NCI-H1105 treated with DMSO at 0.1 percent for 48 hours (cell line): ENCODE measurements at regions not wholly inside any gene's neighbourhood (a gene's known extent, or its start where the extent isn't known, plus 50 kb on each side); places are given as distances from the start of the nearest gene placed in this dataset.

Source experiments
- DNase-seq: peaks from one replicate; lab custom pipeline; 2025; lab: John Stamatoyannopoulos, UW

DNA sequence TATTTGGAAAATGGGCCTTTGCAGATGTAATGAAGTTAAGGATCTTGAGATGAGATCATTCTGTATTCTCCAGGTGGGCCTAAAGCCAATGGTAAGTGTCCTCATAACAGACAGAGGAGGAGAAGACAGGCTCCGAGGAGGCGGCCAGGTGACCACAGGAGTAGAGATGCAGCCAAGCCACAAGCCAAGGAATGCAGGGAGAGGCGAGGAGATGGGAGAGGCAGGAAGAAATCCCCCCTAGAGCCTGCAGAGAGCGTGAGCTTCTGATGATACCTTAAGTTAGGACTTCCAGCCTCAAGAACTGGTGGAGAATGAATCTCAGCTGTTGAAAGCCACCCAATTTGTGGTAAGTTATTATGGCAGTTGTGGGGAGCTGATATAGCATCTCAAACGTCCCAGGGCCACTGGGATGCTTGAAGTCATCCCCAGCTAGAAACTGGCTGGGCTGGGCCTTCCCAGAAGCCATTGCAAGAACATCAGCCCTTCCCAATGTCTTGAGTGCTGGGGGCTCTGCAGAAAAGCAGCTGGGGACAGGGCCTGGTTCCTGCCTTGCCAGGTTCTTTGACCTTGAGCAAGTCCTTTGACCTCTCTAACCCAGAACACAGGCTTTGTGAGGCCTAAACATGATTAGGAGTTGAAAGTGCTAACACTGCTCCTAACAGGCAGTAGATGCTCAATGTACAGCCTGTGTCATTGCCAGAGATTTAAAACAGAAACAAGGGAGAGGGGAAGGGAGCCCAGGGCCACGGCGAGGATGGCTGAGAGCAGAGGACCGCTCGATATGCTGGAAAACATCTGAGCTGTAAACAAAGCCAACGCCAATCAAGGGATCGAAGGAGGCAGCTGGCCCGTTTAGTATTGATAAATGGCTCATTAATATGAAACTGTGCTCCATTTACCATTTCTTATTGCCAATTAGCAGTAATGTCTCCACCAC is 632.3 kb downstream of the TBC1D22A start:
- DNase-seq, result no peak

DNA sequence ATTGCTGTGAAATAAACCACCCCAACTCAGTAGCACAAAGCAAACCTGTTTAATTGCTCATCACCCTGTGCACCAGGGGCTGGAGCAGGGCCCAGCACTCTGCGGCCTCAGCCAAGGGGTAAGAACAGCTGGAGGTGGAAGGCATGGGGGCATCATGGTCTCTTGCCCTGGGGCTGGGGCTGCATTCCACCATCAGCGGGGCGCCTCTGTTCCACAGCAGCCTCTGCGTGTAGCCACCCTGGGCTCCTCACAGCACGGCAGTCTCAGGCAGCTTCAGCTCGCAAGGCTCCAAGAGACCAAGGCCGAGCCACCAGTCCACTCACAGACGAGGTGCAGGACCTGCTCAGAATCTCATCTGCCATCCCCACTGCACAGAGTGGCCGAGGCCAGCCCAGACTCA is 630.7 kb downstream of the TBC1D22A start:
- DNase-seq, result no peak

DNA sequence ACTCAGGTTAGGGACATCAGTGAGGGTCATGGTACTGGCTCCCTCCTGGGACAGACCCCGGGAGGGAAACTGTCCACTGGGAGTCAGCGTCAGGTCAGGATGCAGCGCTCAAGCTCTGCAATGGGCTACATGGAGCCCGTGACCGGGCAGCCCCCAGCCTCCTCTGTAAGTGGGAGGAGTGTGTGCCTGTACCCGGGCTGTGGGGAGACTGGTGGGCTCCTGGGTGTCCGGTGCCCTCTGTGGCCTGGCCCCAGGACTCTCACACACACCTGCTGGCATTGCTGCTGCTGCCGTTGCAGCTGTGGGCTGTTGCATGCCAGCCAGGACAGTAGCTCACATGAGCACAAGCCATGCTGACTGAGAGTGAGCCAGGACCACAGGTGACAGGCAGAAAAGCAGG is 630.3 kb downstream of the TBC1D22A start:
- DNase-seq, result no peak

DNA sequence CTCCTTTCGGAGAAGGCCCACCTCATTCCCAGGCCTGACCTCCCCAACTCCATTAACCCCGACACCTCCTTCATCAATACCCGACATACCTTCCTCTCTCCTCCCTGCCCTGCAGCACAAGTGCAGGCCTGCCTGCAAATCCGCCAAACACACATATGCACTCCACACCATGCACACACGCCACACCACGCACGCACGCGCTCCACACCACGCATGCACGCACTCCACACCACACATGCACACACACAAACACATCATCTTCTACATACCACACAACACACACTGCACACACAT is 629.6 kb downstream of the TBC1D22A start:
- no peak for DNase-seq

DNA sequence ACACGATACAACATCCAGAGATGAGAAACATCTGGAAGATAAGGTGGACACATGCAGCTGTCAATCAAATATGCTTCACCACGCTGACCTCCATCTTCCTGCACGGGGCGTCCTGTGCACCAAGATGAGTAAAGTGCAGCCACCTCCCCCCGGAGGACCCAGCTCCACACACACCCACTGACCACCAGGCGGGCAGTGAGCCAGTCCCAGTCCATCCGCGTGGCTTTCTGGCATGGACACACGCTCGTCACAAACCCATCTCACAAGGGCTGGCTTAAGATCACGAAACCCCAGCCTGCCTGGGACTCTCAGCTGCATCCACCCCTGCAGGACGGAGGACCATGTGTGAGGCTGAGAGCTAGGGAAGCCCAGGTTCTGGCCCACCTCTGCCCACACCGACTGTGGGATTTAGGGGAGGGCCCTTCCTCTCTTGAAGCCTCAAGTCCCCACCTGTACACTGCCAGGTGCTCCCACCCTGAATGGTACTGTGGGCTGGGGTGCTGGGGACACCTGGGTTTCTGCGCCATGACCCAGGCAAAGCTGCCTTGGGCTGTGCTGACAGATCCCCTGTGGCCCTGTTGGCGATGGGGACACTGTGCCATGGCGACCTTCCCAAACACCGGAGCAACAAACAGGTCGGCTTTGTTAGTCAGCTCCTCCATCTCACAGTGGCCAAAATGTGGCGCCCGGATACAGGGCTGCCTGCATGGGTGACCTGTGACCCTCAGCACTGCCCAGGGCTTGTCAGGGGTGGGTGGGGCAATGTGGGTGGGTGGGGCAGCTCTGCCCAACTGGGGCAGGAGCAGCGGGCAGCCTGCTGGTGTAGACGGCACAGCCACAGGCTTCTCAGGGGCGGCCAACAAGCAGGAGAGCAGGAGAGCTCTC is 629.0 kb downstream of the TBC1D22A start:
- no peak for DNase-seq

DNA sequence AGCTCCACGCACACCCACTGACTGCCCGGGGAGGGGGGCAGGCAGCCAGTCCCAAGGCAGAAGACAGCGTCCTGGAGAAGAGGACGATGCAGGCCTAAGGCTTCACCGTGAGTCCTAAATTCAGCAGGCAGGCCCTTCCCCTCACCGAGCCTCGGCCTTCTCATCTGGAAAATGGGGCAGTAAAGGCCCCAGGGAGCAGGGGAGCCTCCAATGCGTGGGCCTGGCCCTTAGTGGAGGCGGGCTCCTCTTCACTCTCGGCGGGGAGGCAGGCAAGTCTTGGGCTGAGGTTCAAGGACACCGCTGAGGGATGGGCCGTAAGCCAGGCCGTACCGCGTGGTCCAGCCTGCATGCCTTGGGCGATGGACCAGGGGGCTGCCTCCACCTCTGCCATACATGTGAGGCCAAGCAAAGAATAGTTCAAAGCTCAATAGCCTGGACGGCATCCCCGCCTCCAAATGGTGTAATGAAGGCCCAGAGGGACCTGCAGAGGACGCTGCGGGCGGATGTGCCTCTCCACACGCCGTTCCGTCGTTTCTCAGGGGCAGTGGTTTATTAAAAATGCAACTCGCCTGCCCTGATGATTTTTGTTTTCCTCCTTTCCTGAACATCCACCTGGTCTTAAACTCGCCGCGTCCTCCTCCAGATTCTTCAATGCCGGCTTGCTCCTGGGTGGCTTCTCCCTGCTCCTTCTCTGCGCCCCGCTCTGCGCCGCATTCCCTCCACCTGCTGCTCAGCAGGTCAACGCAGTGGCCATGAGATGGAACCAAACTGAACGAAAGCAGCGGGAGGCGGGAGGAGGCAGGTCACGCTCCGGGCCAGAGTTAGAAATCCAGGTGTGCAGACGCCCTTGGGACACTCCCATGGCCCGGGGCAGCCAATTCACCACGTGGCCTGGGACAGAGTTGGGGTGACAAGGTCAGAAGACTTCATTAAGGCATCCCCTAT is 627.8 kb downstream of the TBC1D22A start:
- DNase-seq, result no peak

DNA sequence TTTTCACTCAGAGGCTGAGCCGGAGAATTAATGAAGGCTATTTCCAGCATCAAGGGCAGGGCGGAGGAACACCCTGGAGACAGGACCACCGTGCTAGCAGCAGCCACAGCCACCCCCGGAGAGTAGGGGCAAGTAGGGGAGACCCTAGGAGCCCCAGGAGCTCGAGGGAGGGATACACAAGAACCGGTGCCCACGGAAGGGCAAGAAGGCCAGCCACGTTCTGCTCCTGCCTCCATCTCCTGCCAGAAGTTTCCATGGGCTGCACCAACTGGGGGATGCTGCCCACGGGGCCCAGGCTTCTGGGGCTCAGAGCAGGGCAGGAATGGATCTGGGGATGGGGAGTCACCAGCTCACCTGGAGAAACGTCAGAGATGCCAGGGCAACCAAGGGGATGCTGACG is 626.8 kb downstream of the TBC1D22A start:
- no peak for DNase-seq

DNA sequence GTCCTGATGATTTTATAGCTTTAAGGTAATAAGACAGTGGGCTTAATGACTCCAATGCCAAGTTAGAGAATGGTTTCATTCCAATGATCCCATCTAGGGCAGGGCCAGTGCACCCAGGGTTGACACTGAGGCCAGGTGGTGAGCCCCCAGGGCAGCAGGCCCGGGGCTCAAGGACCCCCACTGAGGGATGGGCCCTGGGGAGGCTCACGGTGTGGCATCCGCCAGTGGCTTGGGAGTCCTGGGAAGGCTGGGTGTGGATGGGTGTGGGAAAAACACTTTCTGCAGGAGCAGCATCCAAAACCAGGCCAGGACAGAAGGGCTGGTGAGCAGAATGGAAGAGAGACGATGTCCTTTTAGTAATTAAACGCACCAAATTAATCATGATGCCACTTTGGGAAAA is 626.3 kb downstream of the TBC1D22A start:
- no peak for DNase-seq

DNA sequence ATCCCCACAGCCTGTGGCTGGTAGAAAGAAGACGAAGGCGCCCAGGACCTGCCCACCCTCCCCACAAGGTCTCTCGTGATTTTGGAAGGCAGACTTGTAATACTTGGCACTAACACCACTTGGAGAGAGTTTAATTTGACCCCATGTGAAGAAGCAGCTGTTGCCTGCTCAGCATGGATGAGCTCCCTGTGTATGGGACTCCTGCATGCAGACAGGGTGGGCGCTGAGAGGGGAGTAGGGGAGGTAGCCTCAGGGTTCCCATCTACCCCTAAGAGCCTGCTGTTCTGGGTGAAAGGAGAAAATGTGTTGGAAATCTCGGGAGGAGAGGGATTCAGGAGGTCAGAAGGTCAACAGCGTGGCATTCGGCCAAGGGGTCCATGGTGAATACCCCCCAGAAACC is 625.9 kb downstream of the TBC1D22A start:
- no peak for DNase-seq

DNA sequence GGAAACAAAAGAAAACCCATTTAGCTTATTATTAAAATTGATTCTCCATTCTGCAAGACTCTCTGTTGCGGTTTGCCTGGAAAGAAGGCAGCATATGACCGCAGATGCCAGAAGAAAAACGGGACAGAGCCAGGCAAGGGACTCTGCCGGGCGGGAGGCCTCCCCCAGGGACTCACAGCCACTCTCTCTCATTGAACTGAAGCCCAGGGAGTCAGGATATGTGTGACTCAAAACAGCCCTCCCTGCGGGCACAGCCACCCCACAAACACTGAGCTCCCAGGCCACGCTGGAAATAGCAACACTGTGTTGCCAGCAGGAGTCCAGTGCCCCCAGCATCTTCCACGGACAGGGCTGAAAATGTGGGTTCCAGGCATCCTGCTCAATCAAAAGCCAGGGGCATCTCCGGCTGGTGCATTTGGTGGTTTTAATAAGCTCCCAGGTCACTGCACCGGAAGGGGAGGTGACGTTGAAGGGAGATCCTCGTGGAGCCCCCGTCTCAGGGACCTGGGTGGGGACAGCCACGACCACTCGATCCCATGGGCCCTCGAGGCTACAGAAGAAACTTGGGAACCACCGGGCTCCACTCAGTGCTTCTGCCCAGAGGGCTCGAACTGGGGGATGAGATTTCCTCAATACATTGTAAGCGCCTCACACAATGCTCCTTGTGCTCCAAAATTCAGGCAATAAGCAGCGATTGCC is 624.5 kb downstream of the TBC1D22A start:
- no peak for DNase-seq

DNA sequence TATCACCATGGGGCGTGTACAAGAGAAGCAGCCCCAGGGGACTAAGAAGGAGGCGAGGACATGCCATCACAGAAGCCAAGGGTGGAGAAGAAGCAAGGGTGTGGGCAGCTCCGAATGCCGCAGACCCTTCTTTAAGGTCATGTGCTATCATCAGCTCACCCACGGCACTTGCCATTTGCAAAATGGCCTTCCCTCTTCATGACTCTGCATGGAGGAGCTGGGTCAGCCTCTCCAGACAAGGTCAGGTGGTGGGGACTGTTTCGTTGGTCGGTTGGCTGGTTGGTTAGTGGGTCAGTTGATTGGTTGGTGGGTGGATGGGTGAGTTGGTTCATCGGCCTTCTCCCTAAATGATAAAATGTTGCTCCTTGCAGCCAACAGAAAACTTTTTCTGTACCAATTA is 622.5 kb downstream of the TBC1D22A start:
- no peak for DNase-seq

DNA sequence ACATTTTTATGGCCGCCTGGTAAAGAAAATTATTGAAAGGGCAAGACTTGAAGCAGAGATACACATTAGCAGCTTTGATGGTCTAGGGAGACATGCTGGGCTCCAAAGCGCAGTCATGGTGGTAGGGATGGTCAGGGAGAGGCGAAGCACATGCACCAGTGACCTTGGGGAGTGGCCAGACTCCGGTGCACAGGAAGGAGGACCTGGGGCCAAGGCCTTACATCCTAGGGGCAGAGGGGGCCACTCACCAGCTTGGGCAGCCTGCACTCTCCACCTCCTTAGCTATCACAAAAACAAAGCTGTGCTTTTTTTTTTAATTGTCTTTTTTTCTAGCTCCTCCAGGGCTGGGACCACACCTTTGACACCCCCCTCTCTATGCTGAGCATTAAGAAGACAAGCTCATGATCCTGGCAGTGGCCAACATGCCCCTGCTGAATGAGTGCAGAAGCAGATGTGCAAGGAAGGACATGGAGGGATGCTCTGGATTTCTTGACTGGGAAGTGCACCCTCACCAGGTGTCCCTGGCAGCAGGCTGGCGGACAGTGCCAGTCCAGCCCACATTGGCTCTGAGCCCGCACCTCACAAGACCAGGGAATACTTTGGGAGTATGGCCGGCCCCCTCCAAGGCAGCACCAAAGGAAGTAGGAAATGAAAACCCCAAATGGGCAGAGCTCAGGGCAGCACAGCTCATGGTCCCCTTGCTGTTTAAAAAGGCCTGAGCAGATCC is 619.9 kb downstream of the TBC1D22A start:
- no peak for DNase-seq

DNA sequence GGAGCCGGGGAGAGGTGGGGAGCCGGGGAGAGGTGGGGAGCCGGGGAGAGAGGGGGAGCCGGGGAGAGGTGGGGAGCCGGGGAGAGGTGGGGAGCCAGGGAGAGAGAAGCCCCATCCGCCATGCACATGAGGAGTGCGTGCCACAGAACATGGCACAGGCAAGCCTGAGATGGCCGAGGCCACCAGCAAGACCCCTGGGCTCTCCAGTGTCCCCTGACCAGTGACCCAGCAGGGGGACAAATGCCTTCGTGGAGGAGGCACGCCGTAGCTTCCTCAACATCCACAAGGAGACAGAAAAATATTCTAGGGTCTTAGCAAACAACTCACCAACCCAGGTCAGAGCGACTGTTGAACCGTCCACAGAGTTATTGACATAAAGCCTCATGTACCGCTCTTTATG is 618.8 kb downstream of the TBC1D22A start:
- DNase-seq, result no peak

DNA sequence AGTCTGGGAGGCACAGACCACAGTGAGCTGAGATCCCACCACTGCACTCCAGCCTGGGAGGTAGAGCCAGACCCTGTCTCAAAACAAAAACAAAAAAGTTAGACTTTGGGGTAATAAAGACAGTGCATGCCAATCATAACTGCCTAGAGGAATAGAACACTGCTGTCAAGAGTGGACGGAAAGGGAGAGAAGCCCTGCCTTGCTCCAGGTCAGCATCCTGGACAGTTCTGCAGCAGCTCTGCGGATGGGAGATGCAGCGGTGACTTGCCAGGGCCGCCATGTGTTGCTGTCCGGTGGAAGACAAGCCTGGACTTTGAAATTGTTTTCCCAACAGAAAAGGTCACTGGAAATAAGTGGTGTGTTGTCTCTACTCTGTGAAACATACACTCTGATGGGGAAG is 618.2 kb downstream of the TBC1D22A start:
- no peak for DNase-seq

DNA sequence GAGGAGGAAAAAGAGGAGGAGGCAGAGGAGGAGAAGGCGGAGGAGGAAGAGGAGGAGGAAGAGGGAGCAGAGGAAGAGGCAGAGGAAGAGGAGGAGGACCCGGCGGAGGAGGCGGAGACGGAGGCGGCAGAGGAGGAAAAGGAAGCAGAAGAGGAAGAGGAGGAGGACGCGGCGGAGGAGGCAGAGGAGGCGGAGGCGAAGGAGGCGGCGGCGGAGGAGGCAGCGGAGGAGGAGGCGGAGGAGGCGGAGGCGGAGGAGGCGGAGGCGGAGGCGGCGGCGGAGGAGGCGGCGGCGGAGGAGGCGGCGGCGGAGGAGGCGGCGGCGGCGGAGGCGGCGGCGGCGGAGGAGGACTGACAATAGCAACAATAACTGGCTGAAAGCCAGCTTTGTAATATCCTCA is 616.6 kb downstream of the TBC1D22A start:
- DNase-seq, result no peak

DNA sequence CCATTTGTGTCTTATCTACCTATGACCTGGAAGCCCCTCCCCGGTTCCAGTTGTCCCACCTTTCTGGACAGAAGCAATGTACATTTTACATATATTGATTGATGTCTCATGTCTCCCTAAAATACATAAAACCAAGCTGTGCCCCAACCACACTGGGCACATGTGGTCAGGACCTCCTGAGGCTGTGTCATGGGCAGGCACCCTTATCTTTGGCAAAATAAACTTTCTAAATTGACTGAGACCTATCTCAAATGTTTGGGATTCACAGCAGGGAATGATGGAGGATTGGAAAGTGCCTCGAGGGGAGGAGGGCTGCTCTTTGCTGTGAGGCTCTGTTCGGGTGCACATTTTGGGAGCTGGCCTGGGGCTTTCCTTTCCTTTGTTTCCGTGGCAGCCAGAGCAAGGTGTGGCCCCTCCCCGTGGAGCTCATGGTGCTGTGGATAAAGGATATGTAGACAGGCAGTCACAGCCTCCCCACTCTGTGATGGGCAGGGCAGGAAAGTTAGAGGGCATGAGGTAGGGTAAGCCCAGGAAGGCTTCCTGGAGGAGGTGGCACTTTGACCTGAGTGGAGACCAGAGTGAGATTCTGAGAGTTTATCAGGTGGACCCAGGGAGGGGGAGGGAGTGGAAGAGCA is 615.6 kb downstream of the TBC1D22A start:
- DNase-seq, result no peak

DNA sequence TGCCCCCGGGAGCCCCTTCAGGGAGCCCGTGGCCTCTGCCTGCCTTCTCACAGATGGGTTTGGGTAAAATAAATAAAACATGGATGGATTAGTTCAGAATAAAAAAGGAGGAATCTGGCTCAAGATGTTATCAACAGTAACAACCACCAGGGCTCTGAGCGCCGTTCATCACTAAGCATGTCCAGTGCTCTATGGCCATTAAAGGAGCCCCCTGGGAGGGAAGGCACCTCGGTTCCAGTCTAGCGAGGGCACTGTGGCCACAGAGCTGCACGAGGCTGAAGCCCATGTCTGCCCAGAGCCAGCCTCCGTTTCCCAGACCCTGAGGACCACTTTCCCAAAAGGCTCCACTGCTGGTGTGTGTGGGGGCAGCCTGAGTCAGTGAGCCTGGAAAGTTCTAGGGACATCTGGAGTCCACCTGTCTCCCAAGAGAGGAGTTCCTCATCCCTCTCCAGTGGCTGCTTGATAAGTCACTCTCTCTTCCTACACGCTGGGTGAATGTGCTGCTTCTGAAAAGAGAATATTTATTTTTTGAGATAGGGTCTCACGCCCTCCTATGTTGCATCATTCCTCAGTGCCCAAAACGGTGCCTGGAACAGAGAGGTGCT is 614.6 kb downstream of the TBC1D22A start:
- no peak for DNase-seq

DNA sequence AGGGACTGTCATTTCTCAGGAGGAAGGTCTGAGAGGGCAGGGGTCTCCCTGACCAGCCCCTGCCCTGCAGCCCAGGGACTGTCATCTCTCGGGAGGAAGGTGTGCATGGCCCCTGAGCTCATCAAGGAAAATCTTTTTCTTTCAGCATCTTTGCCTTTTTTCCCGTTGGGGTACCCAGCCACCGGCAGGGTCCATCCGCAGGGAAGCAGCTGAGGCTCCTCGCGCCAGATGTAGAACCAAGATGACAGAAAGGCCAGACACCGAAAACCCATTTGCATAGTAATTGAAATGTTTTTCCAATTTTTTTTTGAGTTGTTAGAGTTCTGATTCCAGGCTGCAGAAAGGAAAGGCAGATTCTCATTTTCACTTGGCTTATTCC is 613.9 kb downstream of the TBC1D22A start:
- DNase-seq, result no peak

DNA sequence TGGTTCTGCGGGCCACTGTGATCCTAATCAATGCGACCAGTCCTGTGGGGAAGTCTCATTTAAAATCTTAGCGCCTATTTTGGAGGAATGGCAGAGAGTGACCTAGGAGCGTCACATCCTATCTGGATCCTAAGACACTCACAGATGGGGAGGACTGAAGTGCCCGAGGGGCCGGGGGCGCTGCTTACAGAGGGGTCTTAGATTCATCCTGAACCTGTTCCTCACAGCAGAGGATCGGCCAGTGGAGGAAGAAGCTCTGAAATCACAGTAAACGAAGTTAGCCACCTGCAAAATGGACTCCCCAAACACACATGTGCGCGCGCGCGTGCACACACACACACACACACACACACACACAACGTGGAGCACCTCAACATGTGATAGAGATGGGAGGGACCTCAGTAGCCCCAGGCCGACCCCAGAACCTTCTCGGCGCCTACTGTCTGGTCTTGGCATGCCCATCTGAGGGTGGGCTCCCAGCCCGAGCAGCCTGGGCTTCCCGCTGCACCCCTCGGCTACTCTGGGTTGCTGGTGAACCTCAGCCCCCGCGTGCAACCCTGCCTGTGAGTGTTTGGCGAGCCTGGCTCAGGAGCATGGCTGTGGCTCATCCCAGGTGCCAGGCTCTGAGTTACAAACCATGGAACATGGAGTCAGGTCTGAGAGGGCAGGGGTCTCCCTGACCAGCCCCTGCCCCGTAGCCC is 613.3 kb downstream of the TBC1D22A start:
- no peak for DNase-seq
